Prostate gland (tissue), 2 donors: ENCODE measurements at regions not wholly inside any gene's neighbourhood (a gene's known extent, or its start where the extent isn't known, plus 50 kb on each side); places are given as distances from the start of the nearest gene placed in this dataset.

ENCODE experiments used
- CTCF ChIP-seq, 4 experiments: fragments of 200-600 bp in 2 of 4; fragments of 450-650 bp in 2 of 4; sonication (generic) in 2 of 4; IDR thresholded peaks; 1 replicate in 3 of 4; 2 replicates in 1 of 4; pipeline ENCODE4 v1.5.1; 2016 to 2019; ENCODE audit warnings: antibody characterized with exemption in 4 of 4, mild to moderate bottlenecking in 2 of 4, moderate library complexity in 2 of 4
- POLR2A ChIP-seq: fragments of 450-650 bp; IDR thresholded peaks from one replicate; pipeline ENCODE4 v1.6.1; 2016; ENCODE audit warnings: antibody characterized with exemption, mild to moderate bottlenecking

GRCh38 chr1:187490266-187490665, 661.5 kb downstream of the PLA2G4A start:
- no peak for TF ChIP-seq CTCF (IDR thresholded peaks at IDR 0.05)
- no peak for TF ChIP-seq POLR2A
